ENCODE measurements at regions not wholly inside any gene's neighbourhood (a gene's known extent, or its start where the extent isn't known, plus 50 kb on each side); places are given as distances from the start of the nearest gene placed in this dataset.

DNA sequence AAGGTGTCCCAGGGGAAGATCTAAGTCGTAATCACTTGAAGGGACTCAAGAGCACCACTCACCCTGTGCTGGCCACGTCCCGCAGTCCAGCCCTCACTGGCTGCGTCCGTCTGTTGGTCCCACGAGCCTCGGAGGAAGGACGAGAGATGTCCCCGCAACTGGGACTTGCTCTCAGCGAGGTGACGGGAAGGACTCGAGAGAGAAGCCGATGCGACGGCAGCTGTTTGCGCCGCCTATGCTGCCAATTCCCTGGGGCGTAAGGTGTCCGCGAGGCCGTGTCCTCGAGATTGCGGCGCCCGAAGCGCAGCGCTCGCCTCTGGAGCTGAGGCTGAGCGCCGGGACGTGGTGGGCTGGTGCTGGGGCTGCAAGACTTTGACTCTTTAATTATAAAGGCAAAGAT, 100.6 kb upstream of the SEMA3E start (continued):
- TF ChIP-seq CBX5 (IDR thresholded peaks at IDR 0.05; ENCODE audit: low read depth, low read length) (no peak), SRF (IDR thresholded peaks at IDR 0.05; ENCODE audit: low read depth, low read length) (no peak), POLR2A (IDR thresholded peaks at IDR 0.05; ENCODE audit: control extremely low read depth in 1 of 2, low read depth in 2 of 2, low read length in 2 of 2) (no peak), HDAC2 (IDR thresholded peaks at IDR 0.05; ENCODE audit: borderline replicate concordance in 1 of 2, low read depth in 2 of 2, low read length in 2 of 2) (no peak)
- TF ChIP-seq, protein P1, sequence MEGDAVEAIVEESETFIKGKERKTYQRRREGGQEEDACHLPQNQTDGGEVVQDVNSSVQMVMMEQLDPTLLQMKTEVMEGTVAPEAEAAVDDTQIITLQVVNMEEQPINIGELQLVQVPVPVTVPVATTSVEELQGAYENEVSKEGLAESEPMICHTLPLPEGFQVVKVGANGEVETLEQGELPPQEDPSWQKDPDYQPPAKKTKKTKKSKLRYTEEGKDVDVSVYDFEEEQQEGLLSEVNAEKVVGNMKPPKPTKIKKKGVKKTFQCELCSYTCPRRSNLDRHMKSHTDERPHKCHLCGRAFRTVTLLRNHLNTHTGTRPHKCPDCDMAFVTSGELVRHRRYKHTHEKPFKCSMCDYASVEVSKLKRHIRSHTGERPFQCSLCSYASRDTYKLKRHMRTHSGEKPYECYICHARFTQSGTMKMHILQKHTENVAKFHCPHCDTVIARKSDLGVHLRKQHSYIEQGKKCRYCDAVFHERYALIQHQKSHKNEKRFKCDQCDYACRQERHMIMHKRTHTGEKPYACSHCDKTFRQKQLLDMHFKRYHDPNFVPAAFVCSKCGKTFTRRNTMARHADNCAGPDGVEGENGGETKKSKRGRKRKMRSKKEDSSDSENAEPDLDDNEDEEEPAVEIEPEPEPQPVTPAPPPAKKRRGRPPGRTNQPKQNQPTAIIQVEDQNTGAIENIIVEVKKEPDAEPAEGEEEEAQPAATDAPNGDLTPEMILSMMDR (IDR thresholded peaks at IDR 0.05; ENCODE audit: control extremely low read depth in 1 of 3, insufficient read depth in 1 of 3, low read depth in 1 of 3, low read length in 3 of 3) = no peak

Data from H1 (cell line).